Ishikawa (cell line): ENCODE measurements at regions not wholly inside any gene's neighbourhood (a gene's known extent, or its start where the extent isn't known, plus 50 kb on each side); places are given as distances from the start of the nearest gene placed in this dataset.

ENCODE experiments used
- CEBPB ChIP-seq: IDR thresholded peaks from 2 replicates; pipeline ENCODE4 v1.6.1; 2012
- CREB1 ChIP-seq: IDR thresholded peaks from 2 replicates; pipeline ENCODE4 v1.6.1; 2012; ENCODE audit warnings: low read depth
- EP300 ChIP-seq: IDR thresholded peaks from 2 replicates; pipeline ENCODE4 v1.6.1; 2012; ENCODE audit warnings: borderline replicate concordance
- NFIC ChIP-seq: IDR thresholded peaks from 2 replicates; pipeline ENCODE4 v1.6.1; 2012
- TAF1 ChIP-seq: IDR thresholded peaks from 2 replicates; pipeline ENCODE4 v1.6.1; 2012; ENCODE audit warnings: low read depth, mild to moderate bottlenecking
- TF ChIP-seq, protein P1 (sequence below): IDR thresholded peaks from 2 replicates; pipeline ENCODE4 v1.6.1; 2012

DNA sequence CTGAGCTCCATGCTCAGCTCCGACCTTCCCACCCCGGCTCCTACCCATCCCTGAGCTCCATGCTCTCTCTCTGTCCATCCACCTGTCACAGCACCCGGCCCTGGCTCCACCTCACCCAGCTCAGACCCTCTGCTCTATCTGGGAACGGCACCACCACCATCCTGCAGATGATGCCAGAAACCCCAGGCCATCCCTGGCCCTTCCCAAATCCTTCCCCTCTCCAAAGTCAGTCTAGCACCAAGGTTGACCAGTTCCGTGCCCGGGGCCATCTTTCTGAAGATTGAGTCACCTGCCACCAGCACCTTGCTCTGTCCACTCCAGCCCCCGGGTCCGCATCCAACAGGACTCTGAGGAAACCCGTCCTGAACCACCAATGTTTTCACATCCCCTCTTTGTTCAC lies 969.6 kb downstream of the BRD1 start:
- no peak for TF ChIP-seq EP300
- TF ChIP-seq CEBPB: no peak
- no peak for TF ChIP-seq CREB1
- no peak for TF ChIP-seq NFIC
- no peak for TF ChIP-seq TAF1
- TF ChIP-seq, protein P1, sequence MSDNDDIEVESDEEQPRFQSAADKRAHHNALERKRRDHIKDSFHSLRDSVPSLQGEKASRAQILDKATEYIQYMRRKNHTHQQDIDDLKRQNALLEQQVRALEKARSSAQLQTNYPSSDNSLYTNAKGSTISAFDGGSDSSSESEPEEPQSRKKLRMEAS: no peak
